HEK293T (cell line): ENCODE measurements at regions not wholly inside any gene's neighbourhood (a gene's known extent, or its start where the extent isn't known, plus 50 kb on each side); places are given as distances from the start of the nearest gene placed in this dataset.
A peak's percentile ranks its signal among the peaks of the same experiment; 100 is the strongest.

Source experiments
- CTCF ChIA-PET: fragments of 350-600 bp; formaldehyde crosslinking; extraction: SDS; loops from one replicate; lab custom pipeline; 2021; ENCODE audit warnings: antibody characterized with exemption, inconsistent platforms; lab: Yijun Ruan, JAX
- POLR2A ChIA-PET: fragments of 350-600 bp; formaldehyde crosslinking; extraction: SDS; loops from one replicate; lab custom pipeline; 2020; ENCODE audit warnings: antibody characterized with exemption, inconsistent platforms; lab: Yijun Ruan, JAX
- DNase-seq: peaks from one replicate; pipeline ENCODE4 v3.0.0; 2012; ENCODE audit warnings: mixed read lengths; ENCODE audit errors: extremely low spot score
- ARNT ChIP-seq: fragments of 450-650 bp; IDR thresholded peaks from 2 replicates; pipeline ENCODE4 v1.6.1; 2017; ENCODE audit warnings: mild to moderate bottlenecking
- BHLHE40 ChIP-seq: fragments of 450-650 bp; IDR thresholded peaks from 2 replicates; pipeline ENCODE4 v1.6.1; 2016; ENCODE audit warnings: mild to moderate bottlenecking, moderate library complexity, borderline replicate concordance
- CTBP1 ChIP-seq: fragments of 450-650 bp; IDR thresholded peaks from 2 replicates; pipeline ENCODE4 v1.6.1; 2016; ENCODE audit warnings: borderline replicate concordance
- ELF4 ChIP-seq: fragments of 450-650 bp; IDR thresholded peaks from 2 replicates; pipeline ENCODE4 v1.6.1; 2017; ENCODE audit warnings: antibody characterized with exemption
- FOXA1 ChIP-seq: fragments of 450-650 bp; IDR thresholded peaks from 2 replicates; pipeline ENCODE4 v1.6.1; 2016; ENCODE audit warnings: mild to moderate bottlenecking
- FOXK2 ChIP-seq: fragments of 450-650 bp; IDR thresholded peaks from 2 replicates; pipeline ENCODE4 v1.6.1; 2016; ENCODE audit warnings: mild to moderate bottlenecking
- FOXM1 ChIP-seq: fragments of 450-650 bp; IDR thresholded peaks from 2 replicates; pipeline ENCODE4 v1.6.1; 2017; ENCODE audit warnings: mild to moderate bottlenecking, borderline replicate concordance
- HDGF ChIP-seq: fragments of 450-650 bp; IDR thresholded peaks from 2 replicates; pipeline ENCODE4 v1.6.1; 2017; ENCODE audit warnings: antibody characterized with exemption, borderline replicate concordance
- L3MBTL2 ChIP-seq: fragments of 450-650 bp; conservative IDR thresholded peaks from 2 replicates; pipeline ENCODE4 v1.6.1; 2016; ENCODE audit warnings: mild to moderate bottlenecking
- LEF1 ChIP-seq: fragments of 450-650 bp; IDR thresholded peaks from 2 replicates; pipeline ENCODE4 v1.6.1; 2017; ENCODE audit warnings: mild to moderate bottlenecking, borderline replicate concordance
- NFRKB ChIP-seq: fragments of 450-650 bp; IDR thresholded peaks from 2 replicates; pipeline ENCODE4 v1.6.1; 2016; ENCODE audit warnings: mild to moderate bottlenecking, moderate library complexity
- SP1 ChIP-seq: fragments of 450-650 bp; IDR thresholded peaks from 2 replicates; pipeline ENCODE4 v1.6.1; 2017
- SUZ12 ChIP-seq: fragments of 450-650 bp; IDR thresholded peaks from 2 replicates; pipeline ENCODE4 v1.6.1; 2016; ENCODE audit warnings: mild to moderate bottlenecking
- TARDBP ChIP-seq: fragments of 450-650 bp; IDR thresholded peaks from 2 replicates; pipeline ENCODE4 v1.6.1; 2016
- ZNF384 ChIP-seq: fragments of 450-650 bp; IDR thresholded peaks from 2 replicates; pipeline ENCODE4 v1.6.1; 2016
- TF ChIP-seq, protein P1 (sequence below): fragments of 450-650 bp; IDR thresholded peaks from 2 replicates; pipeline ENCODE4 v1.6.1; 2016

DNA sequence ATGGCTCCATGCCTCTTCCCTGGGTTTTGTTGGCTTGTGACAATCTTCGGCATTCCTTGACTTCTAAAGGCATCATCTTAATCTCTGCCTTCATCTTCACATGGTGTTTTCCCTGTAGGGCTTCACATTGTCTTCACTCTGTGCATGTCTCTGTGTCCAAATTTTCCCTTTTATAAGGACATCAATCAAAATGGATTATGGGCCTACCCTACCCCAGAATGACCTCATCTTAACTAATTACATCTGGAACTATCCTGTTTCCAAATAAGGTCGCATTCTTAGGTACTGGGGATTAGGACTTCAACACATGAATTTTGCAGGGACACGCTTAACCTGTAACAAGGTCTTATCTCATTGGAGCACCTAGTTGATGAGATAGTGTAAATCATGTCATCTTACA, 290.3 kb upstream of the KLF12 start:
- no peak for DNase-seq
- ChIA-PET POLR2A (no interaction called here), CTCF (no interaction called here)
- TF ChIP-seq L3MBTL2 (no peak), ZNF384 (no peak), HDGF (no peak)
- TF ChIP-seq, protein P1, sequence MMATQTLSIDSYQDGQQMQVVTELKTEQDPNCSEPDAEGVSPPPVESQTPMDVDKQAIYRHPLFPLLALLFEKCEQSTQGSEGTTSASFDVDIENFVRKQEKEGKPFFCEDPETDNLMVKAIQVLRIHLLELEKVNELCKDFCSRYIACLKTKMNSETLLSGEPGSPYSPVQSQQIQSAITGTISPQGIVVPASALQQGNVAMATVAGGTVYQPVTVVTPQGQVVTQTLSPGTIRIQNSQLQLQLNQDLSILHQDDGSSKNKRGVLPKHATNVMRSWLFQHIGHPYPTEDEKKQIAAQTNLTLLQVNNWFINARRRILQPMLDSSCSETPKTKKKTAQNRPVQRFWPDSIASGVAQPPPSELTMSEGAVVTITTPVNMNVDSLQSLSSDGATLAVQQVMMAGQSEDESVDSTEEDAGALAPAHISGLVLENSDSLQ: peak; percentile 71

GRCh38 chr13:74423434-74423833, 289.2 kb upstream of the KLF12 start:
- DNase-seq: no peak
- CTCF ChIA-PET: interaction anchor here (0.6 kb wide), 1 partner anchor 136 kb away, joined by 3 read pairs; no protein-coding TSS in a partner anchor
- TF ChIP-seq NFRKB: no peak
- TF ChIP-seq TARDBP: no peak
- TF ChIP-seq L3MBTL2: no peak
- TF ChIP-seq, protein P1: no peak
- POLR2A ChIA-PET: no interaction called here

DNA sequence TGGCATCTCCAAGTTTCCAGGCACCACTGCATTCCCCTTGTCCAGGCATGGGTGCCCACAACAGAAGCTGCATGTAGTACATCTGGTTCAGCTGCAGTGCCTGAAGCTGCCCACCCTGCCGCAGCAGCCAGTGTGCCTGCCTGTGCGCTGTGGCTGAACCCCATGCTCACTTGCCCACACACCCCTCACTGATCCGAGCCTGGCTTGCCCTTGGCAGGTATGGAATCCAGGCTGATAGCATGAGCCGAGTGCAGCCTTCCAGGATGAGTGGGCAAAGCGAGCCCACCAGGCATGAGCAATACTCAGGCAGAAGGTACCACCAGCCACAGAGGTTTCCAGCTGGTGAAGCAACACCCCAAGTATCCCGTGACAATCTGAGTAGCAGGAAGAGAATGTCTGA, 280.3 kb upstream of the KLF12 start:
- no peak for DNase-seq
- CTCF ChIA-PET: no interaction called here
- POLR2A ChIA-PET: no interaction called here
- TF ChIP-seq TARDBP (no peak), FOXK2 (no peak), BHLHE40 (no peak), FOXA1 (no peak), HDGF (no peak), L3MBTL2 (no peak), SUZ12 (no peak), NFRKB (no peak), ELF4 (no peak), LEF1 (no peak), CTBP1 (no peak), ARNT (no peak), SP1 (no peak), FOXM1 (no peak), ZNF384 (no peak)
- TF ChIP-seq, protein P1: no peak

GRCh38 chr13:74413482-74413881, 279.3 kb upstream of the KLF12 start:
- ChIA-PET POLR2A (no interaction called here), CTCF (no interaction called here)
- DNase-seq: no peak
- no peak for TF ChIP-seq TARDBP

DNA sequence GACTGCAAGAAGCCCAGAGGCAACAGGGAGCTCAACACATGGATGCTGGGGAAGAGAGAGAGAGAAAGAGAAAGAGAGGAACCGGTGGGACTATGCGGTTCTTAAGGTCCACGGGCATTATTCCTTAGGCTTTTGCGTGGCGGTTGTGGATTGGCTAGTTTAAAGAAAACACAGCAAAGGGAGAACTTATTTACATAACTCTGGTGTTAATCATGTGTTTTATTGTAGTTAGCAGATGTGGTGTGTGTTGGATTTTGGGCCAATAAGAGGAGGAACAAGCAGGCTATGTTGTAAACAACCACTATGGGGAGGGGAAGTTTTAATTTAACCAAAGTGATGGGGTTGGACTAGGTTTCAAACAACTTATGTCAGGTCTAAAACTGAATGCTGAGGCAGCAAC, 275.3 kb upstream of the KLF12 start:
- DNase-seq: no peak
- CTCF ChIA-PET: no interaction called here
- POLR2A ChIA-PET: no interaction called here
- no peak for TF ChIP-seq SP1
- TF ChIP-seq NFRKB: no peak
- no peak for TF ChIP-seq FOXK2
- TF ChIP-seq L3MBTL2: no peak
- no peak for TF ChIP-seq CTBP1
- TF ChIP-seq FOXM1: no peak
- no peak for TF ChIP-seq TARDBP
- TF ChIP-seq, protein P1: no peak
- TF ChIP-seq FOXA1: no peak
- TF ChIP-seq BHLHE40: no peak
- TF ChIP-seq ELF4: no peak
- TF ChIP-seq ARNT: no peak
- no peak for TF ChIP-seq ZNF384
- TF ChIP-seq LEF1: no peak
- TF ChIP-seq SUZ12: no peak
- TF ChIP-seq HDGF: no peak

GRCh38 chr13:74406420-74406819, 272.2 kb upstream of the KLF12 start:
- DNase-seq: no peak
- CTCF ChIA-PET: interaction anchor here (0.7 kb wide), 1 partner anchor 199 kb away, joined by 3 read pairs; no protein-coding TSS in a partner anchor
- TF ChIP-seq L3MBTL2 (no peak), ZNF384 (no peak), SP1 (no peak), SUZ12 (no peak), LEF1 (no peak), FOXM1 (no peak), HDGF (no peak), FOXK2 (no peak), NFRKB (no peak), CTBP1 (no peak), ELF4 (no peak)
- POLR2A ChIA-PET: no interaction called here
